ENCODE measurements at regions not wholly inside any gene's neighbourhood (a gene's known extent, or its start where the extent isn't known, plus 50 kb on each side); places are given as distances from the start of the nearest gene placed in this dataset.

DNA sequence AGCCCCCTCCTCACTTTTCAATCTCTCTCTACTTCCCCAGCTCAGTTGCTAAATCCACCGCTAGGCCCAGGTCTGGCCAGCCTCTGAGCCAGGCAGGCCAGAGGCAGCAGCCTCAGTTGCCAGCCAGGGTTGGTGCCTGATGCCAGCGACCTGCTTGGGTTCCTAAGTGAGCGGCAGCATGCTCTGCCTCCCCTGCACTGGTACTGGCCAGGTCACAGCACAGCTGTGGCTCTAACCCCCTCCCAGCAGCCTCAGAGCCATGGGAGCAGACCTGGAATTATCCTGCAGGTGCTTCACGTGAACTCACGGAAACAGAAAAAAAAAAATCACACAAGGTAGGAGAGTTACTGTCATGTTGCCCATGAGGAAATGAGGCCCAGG lies 82.5 kb upstream of the ATF3 start:
- DNase-seq, result no peak

DNA sequence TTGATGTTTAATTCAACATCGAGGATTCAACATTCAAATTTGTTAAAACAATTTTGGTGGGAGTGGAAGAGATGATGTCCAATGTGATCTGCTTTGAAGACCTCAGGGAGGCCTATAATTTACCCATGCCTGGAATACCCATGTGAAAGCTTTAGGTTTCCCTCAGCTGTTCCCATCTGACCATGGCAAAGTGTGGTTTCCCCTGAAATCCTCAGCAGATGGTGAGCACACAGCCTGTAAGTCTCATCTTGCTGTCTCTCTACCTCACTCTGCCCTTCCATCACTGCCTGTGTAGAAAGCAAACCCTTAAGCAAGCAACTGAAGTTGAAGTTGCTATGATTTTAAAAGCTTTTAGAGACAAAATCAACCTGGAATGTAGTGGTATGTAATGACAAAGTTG lies 80.1 kb upstream of the ATF3 start:
- no peak for DNase-seq

DNA sequence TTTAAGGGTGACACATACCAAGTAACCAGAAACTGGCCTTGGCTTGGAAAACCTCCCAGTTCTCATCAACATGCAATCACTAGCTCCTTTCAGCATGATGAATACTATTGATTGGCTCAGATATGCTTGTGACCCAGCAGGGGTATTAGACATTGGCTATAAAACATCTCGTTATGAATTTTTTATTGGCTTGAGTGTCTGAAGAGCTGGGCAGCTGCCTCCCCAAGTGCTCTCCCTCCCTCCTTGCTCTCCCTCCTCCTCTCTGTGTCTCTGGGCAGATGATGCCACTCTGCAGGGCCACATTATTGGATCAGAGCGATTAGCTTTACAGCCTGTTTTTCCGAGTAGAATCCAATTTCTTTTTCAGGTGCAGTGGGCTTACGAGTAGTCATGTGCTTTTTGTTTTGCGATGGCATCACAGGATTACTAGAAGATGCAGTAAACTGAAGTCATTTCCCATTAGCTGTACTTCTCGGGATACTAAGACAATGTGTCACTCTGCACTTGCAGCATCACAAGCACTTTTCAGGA lies 79.3 kb upstream of the ATF3 start:
- DNase-seq, result no peak

DNA sequence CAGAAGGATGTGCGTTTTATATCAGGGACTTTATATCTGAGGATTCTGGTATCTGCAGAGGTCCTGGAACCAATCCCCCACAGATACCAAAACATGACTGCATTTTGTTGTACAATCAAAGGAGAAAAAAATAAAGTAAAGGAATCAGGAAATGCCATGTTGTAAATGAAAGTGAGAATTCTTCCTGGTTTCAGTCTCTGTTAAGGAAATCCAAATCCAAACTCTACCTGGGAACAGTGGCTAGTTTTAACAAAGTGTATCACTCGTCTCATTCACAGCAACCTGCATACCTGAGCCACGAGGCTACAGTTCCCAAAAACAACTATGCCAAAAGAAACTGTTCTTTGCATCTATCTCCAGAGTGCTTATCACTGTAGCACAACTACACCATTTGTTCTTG lies 77.3 kb upstream of the ATF3 start:
- DNase-seq, result no peak

DNA sequence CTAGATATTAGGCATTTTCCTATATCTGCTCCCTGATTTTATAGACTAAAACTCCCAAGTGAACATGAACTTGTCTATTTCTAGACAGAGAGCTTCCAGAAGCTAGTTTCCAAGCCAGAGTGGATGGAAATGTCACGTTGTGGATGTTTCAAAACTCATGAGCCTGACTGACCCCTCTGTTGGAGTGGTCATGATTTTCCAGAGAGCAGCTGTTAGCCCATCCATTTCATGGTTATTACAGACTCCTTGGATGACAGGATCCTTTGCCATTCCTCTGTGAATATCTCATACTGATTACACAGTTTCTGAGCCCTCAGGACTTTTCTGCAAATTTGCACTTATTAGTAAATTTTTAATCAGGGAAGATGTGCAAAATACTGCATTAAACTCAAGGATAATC lies 76.8 kb upstream of the ATF3 start:
- DNase-seq, result no peak

DNA sequence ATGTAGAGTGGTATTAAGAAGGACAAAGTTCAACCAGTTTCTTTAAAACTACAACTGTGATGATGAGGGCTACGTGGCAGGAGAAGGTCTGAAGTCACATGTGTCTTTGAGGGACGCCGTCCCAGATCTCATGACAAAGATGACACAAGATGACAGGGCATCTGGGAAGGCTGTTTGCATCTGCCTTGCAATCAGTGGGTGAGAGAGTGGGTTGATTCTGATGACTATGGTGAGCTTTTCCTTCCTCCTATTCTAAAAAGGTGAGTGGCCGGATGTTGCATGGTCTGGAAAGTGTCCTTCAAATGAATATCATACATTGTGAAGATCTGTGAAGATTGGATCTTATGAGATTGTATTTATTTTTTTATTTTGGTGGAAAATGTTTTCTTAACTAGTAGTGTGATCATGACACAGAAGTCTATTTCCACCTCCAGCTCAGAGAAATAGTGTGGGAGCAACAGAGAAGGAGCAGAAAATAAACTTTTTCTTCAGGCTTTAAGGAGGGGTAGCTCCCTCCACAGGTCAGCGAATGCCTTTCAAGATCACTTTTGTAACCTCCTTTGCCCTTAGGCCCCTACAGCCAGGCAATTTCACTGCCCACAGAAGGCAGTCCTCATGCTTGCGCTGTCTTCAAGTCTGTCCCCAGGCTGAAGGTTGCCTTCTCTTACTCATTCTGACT lies 76.0 kb upstream of the ATF3 start:
- no peak for DNase-seq

DNA sequence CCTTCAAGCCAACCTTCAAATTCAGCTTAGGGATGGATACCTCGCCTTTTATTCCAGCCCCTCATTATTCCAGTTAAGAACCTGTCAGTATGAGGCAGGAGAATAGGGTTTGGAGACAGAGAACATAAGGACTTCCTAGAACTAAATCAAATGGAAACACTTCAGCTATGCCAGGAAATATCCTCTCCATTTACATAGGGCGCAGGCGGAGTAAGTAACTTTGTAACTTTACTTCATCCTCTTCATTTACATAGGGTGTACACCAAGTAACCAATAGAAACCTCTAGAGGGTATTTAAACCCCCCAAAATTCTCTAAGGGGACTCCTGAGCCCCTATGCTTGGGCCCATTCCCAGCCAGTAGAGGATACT lies 75.4 kb upstream of the ATF3 start:
- no peak for DNase-seq

DNA sequence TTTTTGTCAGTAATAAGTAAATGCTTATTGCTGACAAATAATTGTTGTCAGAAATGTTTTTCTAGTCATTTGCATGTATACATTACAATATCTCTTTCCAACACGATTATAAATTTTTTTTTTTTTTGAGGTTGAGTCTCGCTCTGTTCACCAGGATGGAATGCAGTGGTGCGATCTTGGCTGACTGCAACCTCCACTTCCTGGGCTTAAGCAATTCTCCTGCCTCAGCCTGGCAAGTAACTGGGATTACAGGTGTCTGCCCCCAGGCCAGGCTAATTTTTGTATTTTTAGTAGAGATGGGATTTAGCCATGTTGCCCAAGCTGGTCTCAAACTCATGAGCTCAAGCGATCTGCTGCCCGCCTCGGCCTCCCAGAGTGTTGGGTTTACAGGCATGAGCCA lies 72.0 kb upstream of the ATF3 start:
- no peak for DNase-seq

DNA sequence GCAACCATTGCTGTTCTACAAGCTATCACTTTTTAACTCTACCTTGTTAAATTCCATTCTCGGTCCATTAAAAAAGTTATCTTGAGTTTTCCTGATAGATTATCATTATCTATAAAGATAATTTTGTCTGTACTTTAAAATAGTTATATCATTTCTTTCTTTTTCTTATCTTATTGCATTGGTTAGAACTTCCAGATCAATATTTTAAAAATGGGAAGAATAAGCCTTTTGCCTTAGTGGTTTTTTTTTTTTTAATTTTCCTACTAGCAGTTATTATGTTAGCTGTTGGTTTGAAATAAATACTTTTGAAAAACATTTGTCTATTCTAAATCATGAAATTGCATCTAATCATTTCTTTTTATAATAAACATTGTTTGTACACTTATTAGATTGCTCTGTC lies 71.0 kb upstream of the ATF3 start:
- DNase-seq, result no peak

DNA sequence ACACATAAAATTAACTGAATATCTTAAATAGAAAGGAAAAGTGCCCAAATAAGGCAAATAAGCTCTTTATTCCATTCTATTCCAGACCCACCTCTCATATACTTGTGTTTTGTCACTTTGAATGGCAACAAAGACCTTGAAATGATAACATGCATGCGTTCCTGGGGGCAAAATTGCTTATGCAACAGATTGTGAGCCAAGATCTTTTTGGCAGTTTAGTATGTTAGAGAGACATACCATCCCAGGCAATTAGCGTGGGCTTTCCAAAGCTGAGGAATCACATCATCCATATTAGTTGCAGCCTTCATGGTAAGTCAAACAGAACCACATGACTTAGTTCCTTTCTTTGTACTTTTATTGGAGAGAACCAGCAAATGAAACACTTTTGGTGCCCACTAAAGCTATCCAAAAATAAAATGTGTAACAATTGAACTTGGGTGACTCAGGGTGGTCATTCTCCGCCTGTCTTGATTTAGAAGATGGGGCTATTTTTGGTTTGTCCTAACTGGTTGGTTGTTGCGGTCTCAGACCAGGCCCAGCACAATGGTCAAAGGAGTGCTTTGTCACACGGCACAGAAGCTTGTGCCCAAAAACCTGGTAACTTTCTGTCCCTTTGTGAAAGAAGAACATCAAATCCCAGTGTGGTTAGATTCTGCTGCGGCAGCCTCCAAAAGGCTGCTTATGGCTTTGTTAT lies 68.7 kb upstream of the ATF3 start:
- no peak for DNase-seq

DNA sequence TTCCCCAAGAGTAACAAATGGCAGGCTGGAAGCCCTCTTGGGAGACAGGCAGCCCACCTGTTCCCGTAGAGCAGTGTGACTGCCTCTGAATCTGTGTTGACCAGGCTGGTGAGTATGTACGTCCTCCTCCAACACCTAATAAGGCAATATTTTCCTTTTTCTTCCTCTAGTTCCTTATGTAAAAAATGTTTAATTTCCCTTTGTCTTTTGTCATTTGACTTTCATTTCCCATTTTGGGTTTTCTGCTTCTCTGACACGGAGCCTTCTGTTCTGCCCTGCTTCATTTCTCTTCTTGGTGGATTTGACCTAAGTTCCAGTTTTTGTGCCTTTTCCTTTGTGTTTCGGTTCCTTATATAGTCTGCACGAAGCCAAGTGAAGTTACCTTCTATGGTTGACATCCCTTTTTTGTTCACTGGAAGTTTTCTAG lies 65.8 kb upstream of the ATF3 start:
- peak in 1 of 2 donors; percentile 33 for DNase-seq

DNA sequence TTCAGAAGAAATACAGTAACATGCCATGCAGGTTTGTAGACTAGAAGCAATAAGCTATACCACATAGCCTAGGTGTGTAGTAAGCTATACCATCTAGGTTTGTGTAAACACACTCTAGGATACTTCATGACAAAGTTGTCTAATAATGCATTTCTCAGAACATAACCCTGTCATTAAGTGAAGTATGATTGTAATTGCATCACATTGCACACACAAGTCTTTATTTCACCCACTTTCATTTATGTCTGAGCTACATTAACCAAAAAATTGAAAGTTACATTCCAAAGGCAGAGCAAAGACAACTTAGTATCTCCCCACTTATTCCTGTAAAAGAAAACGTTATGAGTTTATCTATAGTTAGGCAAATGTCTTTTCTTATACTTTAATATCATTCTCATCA lies 64.5 kb upstream of the ATF3 start:
- no peak for DNase-seq

DNA sequence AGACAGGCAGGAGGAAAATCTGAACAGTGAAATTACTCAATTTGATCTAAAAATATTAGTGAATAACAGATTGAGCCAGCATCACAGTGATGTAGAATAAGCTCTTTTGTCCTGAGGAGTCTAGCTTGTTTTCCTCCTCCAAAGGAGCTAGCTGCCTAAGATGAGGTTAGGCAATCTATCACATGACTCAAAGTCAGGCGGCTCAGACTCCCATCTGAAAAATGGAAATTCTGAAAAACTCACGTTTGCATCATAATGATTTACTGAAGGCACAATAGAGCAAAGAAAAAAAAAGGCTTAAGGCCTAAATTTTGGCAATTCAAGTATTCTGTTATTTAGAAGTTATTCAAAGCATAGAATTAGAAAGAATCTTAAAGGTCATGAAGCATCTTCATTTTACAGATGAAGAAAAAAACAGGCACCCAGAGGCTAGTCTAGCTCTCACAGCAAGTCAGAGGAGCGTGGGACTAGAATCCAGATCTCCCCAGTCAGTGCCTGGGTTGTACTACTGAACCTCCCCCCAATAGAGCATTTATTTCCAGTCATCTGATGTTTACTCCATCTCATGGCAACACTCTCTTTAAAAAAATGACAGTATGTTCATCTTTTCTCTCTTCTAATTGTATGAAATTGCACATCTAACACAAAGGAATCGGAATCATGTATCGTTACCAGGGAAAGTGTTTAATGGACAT lies 62.5 kb upstream of the ATF3 start:
- DNase-seq, result peak in 1 of 2 donors; percentile 49

DNA sequence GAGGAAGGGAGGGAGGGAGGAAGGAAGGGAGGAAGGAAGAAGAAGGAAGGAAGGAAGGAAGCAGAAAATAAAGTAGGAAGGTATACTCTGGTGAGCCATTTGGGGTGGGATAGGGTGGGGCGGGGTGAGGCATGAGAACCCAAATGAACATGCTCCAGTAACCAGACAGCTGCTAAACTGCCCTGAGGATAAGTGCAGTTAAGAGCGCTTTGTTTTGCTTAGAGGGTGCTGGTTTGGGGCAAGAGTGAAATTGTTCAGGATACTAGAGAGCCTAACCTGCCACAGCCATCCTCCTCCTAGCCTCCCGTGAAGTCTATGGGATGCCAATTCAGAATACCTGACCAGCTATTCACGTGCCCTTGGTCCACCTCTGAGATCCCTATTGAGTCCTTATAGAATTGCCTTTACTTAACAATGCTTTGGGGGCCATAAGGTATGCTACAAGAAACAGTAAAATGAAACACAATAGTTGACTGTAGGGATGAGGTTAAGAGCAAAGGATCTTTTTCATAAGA lies 59.0 kb upstream of the ATF3 start:
- no peak for DNase-seq

DNA sequence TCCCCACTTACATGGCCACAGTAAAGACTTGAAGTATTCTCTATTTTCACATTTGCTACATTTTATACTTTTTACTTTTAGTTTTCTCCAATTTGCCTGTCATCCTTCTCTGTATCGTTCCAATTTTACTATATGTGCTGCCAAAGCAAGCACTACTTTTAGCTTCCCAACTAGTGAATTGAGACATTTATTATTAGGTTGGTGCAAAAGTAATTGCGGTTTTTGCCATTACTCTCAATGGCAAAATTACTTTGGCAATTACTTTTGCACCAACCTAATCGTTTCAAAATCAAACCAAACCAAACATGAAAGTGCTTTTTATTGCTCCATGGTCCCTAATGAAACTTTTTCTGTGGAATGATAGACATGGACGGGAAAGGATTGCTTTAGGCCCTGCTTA lies 56.6 kb upstream of the ATF3 start:
- no peak for DNase-seq

DNA sequence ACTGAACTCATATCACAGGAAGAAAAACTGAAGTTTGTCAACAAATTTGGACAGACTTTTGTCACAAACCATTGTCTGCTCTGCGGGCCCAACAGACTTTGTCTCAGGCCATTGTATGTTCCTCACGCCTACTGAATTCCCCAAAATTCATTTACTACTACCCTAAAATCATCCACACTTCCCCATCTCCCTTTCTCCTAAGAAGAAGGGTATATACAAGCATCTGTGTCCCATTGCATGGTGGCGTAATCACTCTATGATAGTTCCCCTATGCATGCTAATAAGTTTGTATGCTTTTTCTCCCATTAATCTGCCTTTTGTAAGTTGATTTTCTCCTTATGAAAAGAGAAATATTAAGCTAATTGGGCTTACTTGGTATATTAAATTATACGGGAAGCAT lies 54.9 kb upstream of the ATF3 start:
- DNase-seq, result no peak

DNA sequence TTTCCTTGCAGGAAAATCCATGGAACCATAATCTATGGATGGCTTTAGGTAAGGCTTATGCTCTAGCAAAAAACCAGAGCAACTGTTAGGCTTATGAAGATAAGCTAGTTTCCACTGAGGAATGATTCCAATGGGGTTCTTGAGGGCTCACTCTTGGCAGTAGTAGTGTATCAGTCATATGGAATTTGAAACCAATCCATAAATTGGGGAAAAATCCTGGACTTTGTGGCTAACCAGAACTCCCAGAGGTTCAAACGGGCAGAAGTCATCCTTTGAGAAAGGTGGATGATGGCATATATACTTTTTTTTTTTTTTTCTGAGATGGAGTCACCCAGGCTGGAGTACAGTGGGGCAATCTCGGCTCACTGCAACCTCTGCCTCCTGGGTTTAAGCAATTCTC lies 54.2 kb upstream of the ATF3 start:
- no peak for DNase-seq

DNA sequence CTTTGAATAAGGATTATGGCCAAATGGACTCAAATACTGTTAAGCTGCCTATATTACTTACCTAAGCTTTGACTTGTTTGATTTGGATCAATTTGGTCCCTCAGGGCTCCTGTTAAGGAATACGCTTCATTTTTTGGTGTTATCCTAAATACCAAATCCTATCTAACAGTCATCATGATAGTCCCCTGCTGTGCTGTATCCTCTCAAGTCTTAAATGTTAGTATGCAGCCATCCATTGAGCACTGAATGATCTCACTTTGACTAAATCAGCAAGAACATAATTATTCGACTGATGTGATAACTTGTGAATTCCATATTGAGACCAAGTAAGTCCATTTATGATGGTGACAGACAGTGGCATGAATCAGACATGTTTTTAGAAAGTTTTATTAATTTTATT lies 53.1 kb upstream of the ATF3 start:
- no peak for DNase-seq

DNA sequence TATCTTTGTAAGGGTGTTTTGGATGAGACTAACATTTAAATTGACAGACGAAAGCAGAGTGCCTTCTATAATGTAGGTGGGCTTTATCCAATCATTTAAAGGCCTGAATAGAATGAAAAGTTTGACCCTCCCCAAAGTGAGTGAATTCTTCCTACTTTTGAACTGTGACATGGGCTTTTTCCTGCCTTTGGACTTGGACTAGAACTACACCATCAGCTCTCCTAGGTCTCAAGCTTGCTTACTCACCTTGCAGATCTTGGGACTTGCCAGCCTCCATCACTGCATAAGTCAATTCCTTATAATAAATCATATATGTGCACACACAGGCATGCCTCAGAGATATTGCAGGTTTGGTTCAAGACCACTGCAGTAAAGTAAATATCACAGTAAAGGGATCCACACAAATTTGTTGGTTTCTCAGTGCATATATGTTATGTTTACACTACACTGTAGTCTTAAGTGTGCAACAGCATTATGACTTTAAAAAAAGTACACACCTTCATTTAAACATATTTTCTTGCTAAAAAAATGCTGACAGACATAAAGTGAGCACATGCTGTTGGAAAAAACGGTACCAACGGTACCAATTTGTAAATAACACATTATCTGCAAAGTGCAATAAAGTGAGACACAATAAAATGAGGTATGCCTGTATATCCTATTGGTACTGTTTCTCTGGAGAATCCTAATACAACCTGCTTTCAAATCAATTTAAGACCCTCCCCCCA lies 51.6 kb upstream of the ATF3 start:
- DNase-seq, result no peak

DNA sequence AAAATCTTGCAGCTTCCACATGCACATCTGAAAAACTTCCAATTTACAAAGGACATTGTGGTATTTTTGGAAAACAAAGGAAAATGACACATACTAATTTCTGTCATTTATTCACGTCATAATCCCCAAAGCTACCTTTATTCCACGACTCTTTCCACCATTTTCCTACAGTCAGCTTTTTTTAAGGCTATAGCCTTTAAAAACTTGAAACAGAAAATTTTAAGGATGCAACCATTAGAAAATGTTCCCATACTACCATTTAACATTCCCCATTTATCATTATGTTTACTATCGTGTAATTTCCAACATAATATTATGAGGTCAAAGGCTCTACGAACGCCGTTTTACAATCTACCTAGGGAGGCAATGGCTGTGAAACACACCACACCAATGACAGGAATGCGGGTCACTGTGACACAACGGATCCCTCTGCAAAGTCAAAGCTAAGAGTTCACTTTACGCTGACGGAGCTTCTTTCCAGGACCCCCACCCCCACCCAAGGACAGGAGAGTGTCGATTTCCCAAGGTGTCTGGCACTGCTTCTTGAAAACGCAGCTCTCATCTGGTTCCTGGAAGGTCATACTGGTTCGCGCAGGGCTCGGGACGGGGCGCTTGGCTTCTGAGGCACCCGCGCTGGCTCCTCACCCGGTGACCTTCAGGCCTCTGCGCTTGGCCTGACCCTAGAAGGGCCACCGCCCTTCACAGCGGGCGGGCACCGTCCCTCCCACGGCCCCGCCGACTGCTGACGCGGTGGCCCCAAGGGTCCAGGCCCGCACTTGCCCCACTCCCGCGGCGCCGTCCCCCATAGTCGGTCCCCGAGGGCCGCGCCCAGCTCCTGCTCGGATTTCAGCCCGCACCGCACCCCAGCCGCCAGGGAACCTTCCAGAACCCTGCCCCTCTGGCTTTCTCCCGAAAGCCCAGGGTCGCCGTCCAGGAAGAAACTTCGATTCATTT lies 50.5 kb upstream of the ATF3 start:
- DNase-seq, result peak in 1 of 2 donors; percentile 66

DNA sequence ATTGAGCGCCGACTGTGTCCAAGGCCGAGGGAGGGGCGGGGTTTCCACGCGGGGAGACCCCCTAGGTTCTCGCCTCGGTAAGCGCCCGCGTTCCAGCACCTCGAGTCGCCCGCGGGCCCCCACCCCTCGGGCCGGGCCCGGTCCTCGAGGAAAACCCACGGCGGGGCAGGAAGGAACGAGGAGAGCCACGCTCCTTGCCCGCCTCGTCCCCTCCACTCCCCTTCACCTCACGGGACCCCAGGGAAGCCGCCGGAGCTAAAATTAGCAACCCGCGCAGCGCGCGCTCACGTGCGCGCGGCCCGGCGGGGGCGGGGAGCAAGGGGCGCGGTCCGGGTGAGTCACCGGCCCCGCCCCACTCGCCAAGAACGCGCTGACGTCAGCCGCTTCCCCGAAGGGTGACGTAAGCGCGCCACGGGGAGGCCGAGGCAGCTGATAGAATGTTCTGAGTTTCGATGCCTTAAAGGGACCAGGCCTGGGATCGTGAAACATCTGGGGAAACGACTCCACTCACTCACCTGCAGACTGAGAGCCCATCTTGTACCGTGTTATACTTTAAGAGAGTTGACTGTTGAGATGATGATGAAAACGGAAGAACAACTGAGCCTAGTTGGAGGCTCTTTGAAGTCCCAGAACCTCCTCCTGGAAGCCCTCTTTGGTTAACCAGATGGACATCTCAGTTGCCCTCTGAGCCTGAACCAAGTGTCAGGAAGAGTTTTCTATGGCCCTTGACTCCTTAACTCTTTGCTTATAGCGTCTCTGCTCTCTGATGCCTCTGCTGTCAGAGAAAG lies 49.7 kb upstream of the ATF3 start:
- peak; percentile 96 to 97 for DNase-seq

Data from CD4-positive, alpha-beta T cell treated with Interferon alpha-2 for 1 hour (primary cell).